ENCODE measurements at regions not wholly inside any gene's neighbourhood (a gene's known extent, or its start where the extent isn't known, plus 50 kb on each side); places are given as distances from the start of the nearest gene placed in this dataset.
A peak's percentile ranks its signal among the peaks of the same experiment; 100 is the strongest.
"Not testable (repeated sequence)": the region's sequence is repeated elsewhere in the genome, so short reads cannot be mapped to it uniquely, and the experiment has no call there.

GRCh38 chr10:93222211-93222754 lies 148.6 kb downstream of the CYP26A1 start:
- DNase-seq, result peak; percentile 32

- no peak for DNase-seq
Observed at GRCh38 chr10:93222876-93223275, 149.2 kb downstream of the CYP26A1 start.

- peak; percentile 16 for DNase-seq
Observed at GRCh38 chr10:93223336-93223735, 149.6 kb downstream of the CYP26A1 start.

- peak; percentile 53 for DNase-seq
Observed at GRCh38 chr10:93224005-93224779, 150.5 kb downstream of the CYP26A1 start.

- no peak for DNase-seq
Observed at GRCh38 chr10:93225938-93226337, 152.2 kb downstream of the CYP26A1 start.

- no peak for DNase-seq
Observed at GRCh38 chr10:93226619-93227018, 152.9 kb downstream of the CYP26A1 start.

GRCh38 chr10:93230596-93230995 lies 156.9 kb downstream of the CYP26A1 start:
- DNase-seq, result peak; percentile 22

GRCh38 chr10:93232159-93232558 lies 158.5 kb downstream of the CYP26A1 start:
- DNase-seq, result peak; percentile 1

- DNase-seq, result not testable (repeated sequence)
Observed at GRCh38 chr10:93234940-93235339, 161.2 kb downstream of the CYP26A1 start.

- DNase-seq, result peak; percentile 37
Observed at GRCh38 chr10:93235686-93236085, 162.0 kb downstream of the CYP26A1 start.

GRCh38 chr10:93236393-93237040 lies 162.8 kb downstream of the CYP26A1 start:
- DNase-seq, result peak; percentile 55

- no peak for DNase-seq
Observed at GRCh38 chr10:93245147-93245546, 171.5 kb downstream of the CYP26A1 start.

- peak; percentile 18 for DNase-seq
Observed at GRCh38 chr10:93245779-93246178, 172.1 kb downstream of the CYP26A1 start.

GRCh38 chr10:93248583-93249227 lies 175.0 kb downstream of the CYP26A1 start:
- peak; percentile 43 for DNase-seq

- DNase-seq, result no peak
Observed at GRCh38 chr10:93250010-93250409, 176.3 kb downstream of the CYP26A1 start.

GRCh38 chr10:93254180-93254853 lies 180.6 kb downstream of the CYP26A1 start:
- DNase-seq, result peak; percentile 23

- DNase-seq, result no peak
Observed at GRCh38 chr10:93255546-93255945, 181.9 kb downstream of the CYP26A1 start.
